ENCODE measurements at regions not wholly inside any gene's neighbourhood (a gene's known extent, or its start where the extent isn't known, plus 50 kb on each side); places are given as distances from the start of the nearest gene placed in this dataset.

DNA sequence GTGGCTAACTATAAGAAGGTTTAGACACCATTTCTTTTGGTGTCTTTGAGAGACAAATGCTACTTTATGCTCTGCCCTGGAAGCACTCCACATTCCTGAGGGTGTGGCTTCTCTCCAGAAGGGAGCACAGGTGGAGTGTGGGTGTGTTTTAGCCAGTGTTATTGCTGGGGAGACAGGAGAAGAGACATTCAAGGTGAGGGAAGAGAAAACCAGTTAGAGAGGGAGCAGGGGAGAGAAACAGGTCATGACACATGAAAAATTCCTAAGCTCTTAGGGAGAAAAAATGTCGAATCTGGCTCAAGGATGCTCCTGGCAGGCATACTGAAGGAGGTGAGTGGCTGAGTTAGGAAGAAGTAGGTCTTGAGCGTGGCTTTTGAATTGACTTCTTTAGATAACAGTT is 292.8 kb downstream of the CLIC5 start:
- Histone ChIP-seq H3F3A (ENCODE audit: insufficient read depth, low read length) (no peaks in the 10 kb centered on the region), H3K27ac (ENCODE audit: low read length) (no peak overlapping the region), H3K9ac (ENCODE audit: low read length) (no peak overlapping the region), H4K20me1 (ENCODE audit: insufficient read depth, low read length) (no peaks in the 10 kb centered on the region), H3K9me3 (replicated peaks; ENCODE audit: insufficient read depth, low read length) (no peaks in the 10 kb centered on the region), H3K79me2 (ENCODE audit: low read length) (no peaks in the 10 kb centered on the region), H3K4me3 (ENCODE audit: low read length) (no peak overlapping the region), H3K9me2 (replicated peaks; ENCODE audit: insufficient read depth, low read length) (no peaks in the 10 kb centered on the region), H3K4me2 (ENCODE audit: low read depth, low read length) (no peak overlapping the region), H2AFZ (ENCODE audit: low read length) (no peak overlapping the region), H3K36me3 (replicated peaks; ENCODE audit: insufficient read depth, low read length) (no peaks in the 10 kb centered on the region), H3K4me1 (ENCODE audit: low read length) (peaks cover 2% of the 10 kb centered on the region; the same call in 1 of the 2 replicates), H3K27me3 (replicated peaks; ENCODE audit: insufficient read depth, low read length) (no peaks in the 10 kb centered on the region)
- TF ChIP-seq EZH2phosphoT487 (IDR thresholded peaks at IDR 0.05; ENCODE audit: low read length) = no peak
- no peak for DNase-seq

DNA sequence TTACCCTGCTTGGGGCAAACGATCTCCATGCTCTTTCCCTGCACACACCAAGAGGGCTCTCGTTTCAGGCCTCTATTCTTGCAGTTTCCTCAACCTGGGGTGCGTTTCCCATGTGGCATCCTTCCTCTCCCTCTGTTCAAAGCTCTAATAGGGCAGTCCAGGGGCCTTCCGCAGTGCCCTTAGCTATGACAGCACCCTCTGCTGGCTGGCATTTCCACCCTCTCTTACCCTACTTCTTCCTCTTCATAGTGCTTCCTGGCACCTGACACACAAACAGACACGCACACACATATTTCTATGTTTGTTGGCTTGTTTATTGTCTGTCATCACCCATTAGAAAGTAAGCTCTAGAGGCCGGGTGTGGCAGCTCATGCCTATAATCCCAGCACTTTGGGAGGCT is 294.0 kb downstream of the CLIC5 start:
- Histone ChIP-seq H4K20me1 (ENCODE audit: insufficient read depth, low read length) (no peaks in the 10 kb centered on the region), H3K27me3 (replicated peaks; ENCODE audit: insufficient read depth, low read length) (no peaks in the 10 kb centered on the region), H3K36me3 (replicated peaks; ENCODE audit: insufficient read depth, low read length) (no peaks in the 10 kb centered on the region), H2AFZ (ENCODE audit: low read length) (no peak overlapping the region), H3K4me2 (ENCODE audit: low read depth, low read length) (no peak overlapping the region), H3K9me3 (replicated peaks; ENCODE audit: insufficient read depth, low read length) (no peaks in the 10 kb centered on the region), H3K9me2 (replicated peaks; ENCODE audit: insufficient read depth, low read length) (no peaks in the 10 kb centered on the region), H3K4me3 (ENCODE audit: low read length) (no peak overlapping the region), H3K27ac (ENCODE audit: low read length) (no peak overlapping the region), H3F3A (ENCODE audit: insufficient read depth, low read length) (no peaks in the 10 kb centered on the region), H3K4me1 (ENCODE audit: low read length) (no peaks in the 10 kb centered on the region), H3K79me2 (ENCODE audit: low read length) (no peaks in the 10 kb centered on the region), H3K9ac (ENCODE audit: low read length) (no peak overlapping the region)
- no peak for TF ChIP-seq EZH2phosphoT487 (IDR thresholded peaks at IDR 0.05; ENCODE audit: low read length)
- no peak for TF ChIP-seq EZH2 (optimal IDR thresholded peaks at IDR 0.05; ENCODE audit: low read depth, low read length)
- DNase-seq = no peak

DNA sequence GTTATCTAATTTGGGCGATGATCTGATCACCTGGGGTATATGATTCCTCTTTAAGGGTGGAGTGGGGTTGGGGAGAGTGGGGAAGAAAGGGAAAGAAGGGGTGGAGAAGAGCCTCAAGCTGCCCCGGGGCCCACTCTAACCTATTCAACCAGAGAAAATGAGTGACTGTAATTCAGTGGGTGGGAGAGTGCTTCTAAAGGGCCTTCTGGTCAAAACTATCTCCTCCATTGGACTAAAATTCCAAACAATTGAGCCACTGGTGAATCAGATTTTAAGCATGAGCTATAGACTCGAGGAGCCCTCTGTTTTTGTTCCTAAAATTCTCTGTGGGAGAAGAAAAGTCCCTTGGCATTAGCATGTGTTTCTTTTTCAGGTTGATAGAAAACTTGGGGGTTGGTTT is 296.8 kb downstream of the CLIC5 start:
- DNase-seq = no peak
- Histone ChIP-seq H3K4me1 (ENCODE audit: low read length) (peaks cover 16% of the 10 kb centered on the region), H3K4me3 (ENCODE audit: low read length) (no peak overlapping the region), H3K27me3 (replicated peaks; ENCODE audit: insufficient read depth, low read length) (no peaks in the 10 kb centered on the region), H4K20me1 (ENCODE audit: insufficient read depth, low read length) (no peaks in the 10 kb centered on the region), H2AFZ (ENCODE audit: low read length) (no peak overlapping the region), H3F3A (ENCODE audit: insufficient read depth, low read length) (no peaks in the 10 kb centered on the region), H3K9me3 (replicated peaks; ENCODE audit: insufficient read depth, low read length) (no peaks in the 10 kb centered on the region), H3K79me2 (ENCODE audit: low read length) (no peaks in the 10 kb centered on the region), H3K4me2 (ENCODE audit: low read depth, low read length) (no peak overlapping the region), H3K27ac (ENCODE audit: low read length) (no peak overlapping the region), H3K9ac (ENCODE audit: low read length) (no peak overlapping the region), H3K36me3 (replicated peaks; ENCODE audit: insufficient read depth, low read length) (no peaks in the 10 kb centered on the region), H3K9me2 (replicated peaks; ENCODE audit: insufficient read depth, low read length) (no peaks in the 10 kb centered on the region)
- TF ChIP-seq, protein P1, sequence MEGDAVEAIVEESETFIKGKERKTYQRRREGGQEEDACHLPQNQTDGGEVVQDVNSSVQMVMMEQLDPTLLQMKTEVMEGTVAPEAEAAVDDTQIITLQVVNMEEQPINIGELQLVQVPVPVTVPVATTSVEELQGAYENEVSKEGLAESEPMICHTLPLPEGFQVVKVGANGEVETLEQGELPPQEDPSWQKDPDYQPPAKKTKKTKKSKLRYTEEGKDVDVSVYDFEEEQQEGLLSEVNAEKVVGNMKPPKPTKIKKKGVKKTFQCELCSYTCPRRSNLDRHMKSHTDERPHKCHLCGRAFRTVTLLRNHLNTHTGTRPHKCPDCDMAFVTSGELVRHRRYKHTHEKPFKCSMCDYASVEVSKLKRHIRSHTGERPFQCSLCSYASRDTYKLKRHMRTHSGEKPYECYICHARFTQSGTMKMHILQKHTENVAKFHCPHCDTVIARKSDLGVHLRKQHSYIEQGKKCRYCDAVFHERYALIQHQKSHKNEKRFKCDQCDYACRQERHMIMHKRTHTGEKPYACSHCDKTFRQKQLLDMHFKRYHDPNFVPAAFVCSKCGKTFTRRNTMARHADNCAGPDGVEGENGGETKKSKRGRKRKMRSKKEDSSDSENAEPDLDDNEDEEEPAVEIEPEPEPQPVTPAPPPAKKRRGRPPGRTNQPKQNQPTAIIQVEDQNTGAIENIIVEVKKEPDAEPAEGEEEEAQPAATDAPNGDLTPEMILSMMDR (IDR thresholded peaks at IDR 0.05; ENCODE audit: low read length) = no peak

DNA sequence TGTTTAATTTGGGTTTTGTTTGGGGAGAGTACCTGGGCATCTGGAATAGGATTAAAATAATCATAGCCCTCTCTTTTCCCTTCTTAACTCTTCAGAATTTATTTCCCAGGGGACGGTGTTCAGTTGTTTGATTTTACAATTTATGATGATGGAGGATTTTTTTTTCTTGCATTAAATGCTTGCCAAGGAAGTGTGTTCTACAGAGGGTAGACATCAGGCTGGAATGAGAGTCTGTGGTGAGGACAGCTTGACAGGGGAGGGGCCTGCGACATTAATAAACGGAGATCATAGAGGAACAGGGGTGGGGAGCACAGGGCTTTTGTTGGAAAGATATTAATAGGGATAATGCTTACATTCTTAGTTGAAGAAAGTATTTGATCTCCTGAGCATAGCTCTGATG is 297.5 kb downstream of the CLIC5 start:
- H3K4me3 ChIP-seq (ENCODE audit: low read length) = no peak overlapping the region
- H3K4me2 ChIP-seq (ENCODE audit: low read depth, low read length) = no peak overlapping the region
- no peaks in the 10 kb centered on the region for H3K9me3 ChIP-seq (replicated peaks; ENCODE audit: insufficient read depth, low read length)
- peaks cover 19% of the 10 kb centered on the region for H3K4me1 ChIP-seq (ENCODE audit: low read length)
- H3K27me3 ChIP-seq (replicated peaks; ENCODE audit: insufficient read depth, low read length) = no peaks in the 10 kb centered on the region
- no peak overlapping the region for H3K27ac ChIP-seq (ENCODE audit: low read length)
- H4K20me1 ChIP-seq (ENCODE audit: insufficient read depth, low read length) = no peaks in the 10 kb centered on the region
- H3K79me2 ChIP-seq (ENCODE audit: low read length) = no peaks in the 10 kb centered on the region
- H3K36me3 ChIP-seq (replicated peaks; ENCODE audit: insufficient read depth, low read length) = no peaks in the 10 kb centered on the region
- DNase-seq = no peak
- no peak for TF ChIP-seq EZH2phosphoT487 (IDR thresholded peaks at IDR 0.05; ENCODE audit: low read length)
- TF ChIP-seq, protein P1 (IDR thresholded peaks at IDR 0.05; ENCODE audit: low read length) = no peak
- TF ChIP-seq EZH2 (optimal IDR thresholded peaks at IDR 0.05; ENCODE audit: low read depth, low read length) = no peak
- no peak overlapping the region for H2AFZ ChIP-seq (ENCODE audit: low read length)
- no peaks in the 10 kb centered on the region for H3K9me2 ChIP-seq (replicated peaks; ENCODE audit: insufficient read depth, low read length)
- no peaks in the 10 kb centered on the region for H3F3A ChIP-seq (ENCODE audit: insufficient read depth, low read length)
- H3K9ac ChIP-seq (ENCODE audit: low read length) = no peak overlapping the region
